H9 (cell line): ENCODE measurements at regions not wholly inside any gene's neighbourhood (a gene's known extent, or its start where the extent isn't known, plus 50 kb on each side); places are given as distances from the start of the nearest gene placed in this dataset.

ENCODE experiments used
- DNase-seq: peaks from one replicate; pipeline ENCODE4 v3.0.0-alpha.2; 2017
- H2AFZ ChIP-seq: one replicate; pipeline ENCODE4 v1.6.1; 2013; ENCODE audit warnings: mild to moderate bottlenecking, low read length, control low read depth, moderate library complexity
- H2AK5ac ChIP-seq: 2 replicates; pipeline ENCODE4 v1.6.1; 2013; ENCODE audit warnings: low read length, control low read depth, mixed read lengths; ENCODE audit not compliant: insufficient read length
- H2BK120ac ChIP-seq: one replicate; pipeline ENCODE4 v1.6.1; 2013; ENCODE audit warnings: low read depth, mild to moderate bottlenecking, low read length, control low read depth, inconsistent platforms; ENCODE audit not compliant: poor library complexity, severe bottlenecking
- H2BK12ac ChIP-seq: 2 replicates; pipeline ENCODE4 v1.6.1; 2013; ENCODE audit warnings: low read length, control low read depth, mixed read lengths, low read depth; ENCODE audit not compliant: insufficient read length
- H2BK15ac ChIP-seq: 2 replicates; pipeline ENCODE4 v1.6.1; 2013; ENCODE audit warnings: low read depth, low read length, control low read depth
- H2BK20ac ChIP-seq: one replicate; pipeline ENCODE4 v1.6.1; 2013; ENCODE audit warnings: low read depth, mild to moderate bottlenecking, low read length, control low read depth, inconsistent platforms; ENCODE audit not compliant: poor library complexity, severe bottlenecking
- H2BK5ac ChIP-seq: 2 replicates; pipeline ENCODE4 v1.6.1; 2013; ENCODE audit warnings: low read length, control low read depth, mixed read lengths; ENCODE audit not compliant: insufficient read length
- H3K14ac ChIP-seq: 2 replicates; pipeline ENCODE4 v1.6.1; 2013; ENCODE audit warnings: low read length, control low read depth; ENCODE audit not compliant: insufficient read depth
- H3K18ac ChIP-seq: 2 replicates; pipeline ENCODE4 v1.6.1; 2013; ENCODE audit warnings: low read depth, mild to moderate bottlenecking, mixed read lengths, low read length, control low read depth; ENCODE audit not compliant: insufficient read length
- H3K23ac ChIP-seq: 2 replicates; pipeline ENCODE4 v1.6.1; 2013; ENCODE audit warnings: low read length, control low read depth, mixed read lengths, low read depth; ENCODE audit not compliant: insufficient read length
- H3K23me2 ChIP-seq: 2 replicates; pipeline ENCODE4 v1.6.1; 2013; ENCODE audit warnings: low read depth, mild to moderate bottlenecking, mixed read lengths, low read length, control low read depth; ENCODE audit not compliant: insufficient read length, poor library complexity, severe bottlenecking
- H3K27ac ChIP-seq: 2 replicates; pipeline ENCODE4 v1.5.1; 2013; ENCODE audit warnings: low read length, control low read depth, mixed read lengths, low read depth; ENCODE audit not compliant: insufficient read length
- H3K27me3 ChIP-seq: 2 replicates; pipeline ENCODE4 v1.6.1; 2013; ENCODE audit warnings: low read length, control low read depth, inconsistent platforms; ENCODE audit not compliant: insufficient read depth
- H3K4ac ChIP-seq: 2 replicates; pipeline ENCODE4 v1.6.1; 2013; ENCODE audit warnings: low read depth, mild to moderate bottlenecking, control low read depth, inconsistent platforms, low read length, moderate library complexity
- H3K4me1 ChIP-seq: 2 replicates; pipeline ENCODE4 v1.6.1; 2013; ENCODE audit warnings: low read length, control low read depth, inconsistent platforms; ENCODE audit not compliant: insufficient read depth
- H3K4me2 ChIP-seq: 2 replicates; pipeline ENCODE4 v1.6.1; 2013; ENCODE audit warnings: low read length, control low read depth, mixed read lengths; ENCODE audit not compliant: insufficient read length, insufficient read depth
- H3K56ac ChIP-seq: 2 replicates; pipeline ENCODE4 v1.6.1; 2013; ENCODE audit warnings: low read depth, mild to moderate bottlenecking, mixed read lengths, low read length, control low read depth; ENCODE audit not compliant: insufficient read length
- H3K79me1 ChIP-seq: 2 replicates; pipeline ENCODE4 v1.6.1; 2013; ENCODE audit warnings: low read depth, mild to moderate bottlenecking, moderate library complexity, low read length, control low read depth, inconsistent platforms; ENCODE audit not compliant: insufficient read depth, poor library complexity, severe bottlenecking
- H3K79me2 ChIP-seq: 2 replicates; pipeline ENCODE4 v1.6.1; 2013; ENCODE audit warnings: low read length, control low read depth, inconsistent platforms; ENCODE audit not compliant: insufficient read depth
- H3K9ac ChIP-seq: 2 replicates; pipeline ENCODE4 v1.6.1; 2013; ENCODE audit warnings: low read length, control low read depth, mixed read lengths; ENCODE audit not compliant: insufficient read length; ENCODE audit errors: extremely low read depth
- H3K9me3 ChIP-seq: one replicate; pipeline ENCODE4 v1.6.1; 2013; ENCODE audit warnings: low read depth, low read length, inconsistent platforms; ENCODE audit not compliant: control insufficient read depth
- H3T11ph ChIP-seq: one replicate; pipeline ENCODE4 v1.6.1; 2013; ENCODE audit warnings: mild to moderate bottlenecking, low read length, control low read depth, inconsistent platforms
- H4K20me1 ChIP-seq: one replicate; pipeline ENCODE4 v1.6.1; 2013; ENCODE audit not compliant: control insufficient read depth, insufficient read length, insufficient read depth
- H4K5ac ChIP-seq: 2 replicates; pipeline ENCODE4 v1.6.1; 2013; ENCODE audit warnings: low read depth, mild to moderate bottlenecking, mixed read lengths, low read length, control low read depth; ENCODE audit not compliant: insufficient read length
- H4K8ac ChIP-seq: replicated peaks from 2 replicates; pipeline ENCODE4 v1.6.1; 2013; ENCODE audit warnings: low read length, control low read depth, mixed read lengths, low read depth; ENCODE audit not compliant: insufficient read length
- H4K91ac ChIP-seq: 2 replicates; pipeline ENCODE4 v1.6.1; 2013; ENCODE audit warnings: low read depth, mild to moderate bottlenecking, moderate library complexity, mixed read lengths, low read length, control low read depth; ENCODE audit not compliant: insufficient read length
- H3K27ac Mint-ChIP-seq, 3 experiments: 2 replicates in 2 of 3; 3 replicates in 1 of 3; pipeline ENCODE4 v1.8.0; 2020 to 2021; ENCODE audit warnings: mixed read lengths in 3 of 3, mild to moderate bottlenecking in 1 of 3, moderate library complexity in 1 of 3
- H3K27me3 Mint-ChIP-seq: 2 replicates; pipeline ENCODE4 v1.8.0; 2021; ENCODE audit warnings: low read depth, mild to moderate bottlenecking, moderate library complexity, mixed read lengths
- H3K36me3 Mint-ChIP-seq, 3 experiments: 2 replicates in 2 of 3; 3 replicates in 1 of 3; pipeline ENCODE4 v1.8.0; 2020 to 2021; ENCODE audit warnings: low read depth in 3 of 3, mixed read lengths in 3 of 3; ENCODE audit not compliant: insufficient read depth in 1 of 3
- H3K4me1 Mint-ChIP-seq, 2 experiments: 2 replicates each; pipeline ENCODE4 v1.8.0; 2020; ENCODE audit warnings: mixed read lengths in 2 of 2
- H3K4me3 Mint-ChIP-seq, 2 experiments: 2 replicates in 1 of 2; 3 replicates in 1 of 2; pipeline ENCODE4 v1.8.0; 2020 to 2021; ENCODE audit warnings: mild to moderate bottlenecking in 2 of 2, mixed read lengths in 2 of 2, moderate library complexity in 1 of 2
- H3K9me3 Mint-ChIP-seq, 2 experiments: 2 replicates in 1 of 2; 3 replicates in 1 of 2; pipeline ENCODE4 v1.8.0; 2020; ENCODE audit warnings: mild to moderate bottlenecking in 2 of 2, mixed read lengths in 2 of 2, moderate library complexity in 1 of 2
- CTCF ChIP-seq: fragments of 200-600 bp; sonication (generic); conservative IDR thresholded peaks from 3 replicates; pipeline ENCODE4 v1.8.0; 2021; ENCODE audit warnings: antibody characterized with exemption, mild to moderate bottlenecking
- WGBS: extraction: QIAGEN DNeasy Blood & Tissue Kit; methylation state at CpG from one replicate; pipeline ENCODE4 v1.1.7; 2013; ENCODE audit warnings: missing lambda C conversion rate, low lambda C conversion rate, mixed read lengths; ENCODE audit not compliant: insufficient read length; ENCODE audit errors: extremely low coverage; 5-methylcytosine and 5-hydroxymethylcytosine counted together

- Histone ChIP-seq H2BK120ac (no peak overlapping the region), H3K9me3 (peaks cover 78% of the 10 kb centered on the region), H2BK5ac (no peak overlapping the region), H3K23ac (no peak overlapping the region), H3K56ac (no peak overlapping the region), H2BK12ac (no peak overlapping the region), H3T11ph (no peak overlapping the region), H3K14ac (no peak overlapping the region), H2AFZ (no peak overlapping the region), H3K9ac (no peak overlapping the region), H3K4me2 (no peak overlapping the region), H2BK15ac (no peak overlapping the region), H2AK5ac (no peak overlapping the region), H3K27ac (no peak overlapping the region), H4K8ac (no peak overlapping the region), H3K27me3 (no peaks in the 10 kb centered on the region), H3K18ac (no peak overlapping the region), H3K4me1 (no peaks in the 10 kb centered on the region), H3K79me1 (no peaks in the 10 kb centered on the region), H3K23me2 (no peaks in the 10 kb centered on the region), H2BK20ac (no peak overlapping the region), H4K5ac (no peak overlapping the region), H3K4ac (no peak overlapping the region), H4K20me1 (no peaks in the 10 kb centered on the region), H3K79me2 (no peaks in the 10 kb centered on the region), H4K91ac (no peak overlapping the region)
- no peak for DNase-seq
- Mint-ChIP-seq H3K4me1 (no peaks in the 10 kb centered on the region), H3K9me3 (peaks cover 82 to 89% of the 10 kb centered on the region in 2 experiments), H3K27ac (no peak overlapping the region), H3K4me3 (no peak overlapping the region), H3K27me3 (peaks cover 6% of the 10 kb centered on the region), H3K36me3 (peaks cover 16 to 37% (median 29%) of the 10 kb centered on the region in 3 experiments)
- WGBS: no CpG with 5 or more reads among the region's 20 CpGs
- TF ChIP-seq CTCF: no peak
These were observed 609.0 kb downstream of the KCNJ18 start for GRCh38 chr17:22301353-22301745.
